ENCODE measurements at regions not wholly inside any gene's neighbourhood (a gene's known extent, or its start where the extent isn't known, plus 50 kb on each side); places are given as distances from the start of the nearest gene placed in this dataset.

GRCh38 chr1:29833581-29833980, 597.3 kb downstream of the PTPRU start:
- no peaks in the 10 kb centered on the region for H3K4me1 ChIP-seq
- H3K27me3 ChIP-seq = no peaks in the 10 kb centered on the region
- no peak overlapping the region for H3K27ac ChIP-seq
- TF ChIP-seq POLR2A (IDR thresholded peaks at IDR 0.05) = no peak
- TF ChIP-seq, protein P1, sequence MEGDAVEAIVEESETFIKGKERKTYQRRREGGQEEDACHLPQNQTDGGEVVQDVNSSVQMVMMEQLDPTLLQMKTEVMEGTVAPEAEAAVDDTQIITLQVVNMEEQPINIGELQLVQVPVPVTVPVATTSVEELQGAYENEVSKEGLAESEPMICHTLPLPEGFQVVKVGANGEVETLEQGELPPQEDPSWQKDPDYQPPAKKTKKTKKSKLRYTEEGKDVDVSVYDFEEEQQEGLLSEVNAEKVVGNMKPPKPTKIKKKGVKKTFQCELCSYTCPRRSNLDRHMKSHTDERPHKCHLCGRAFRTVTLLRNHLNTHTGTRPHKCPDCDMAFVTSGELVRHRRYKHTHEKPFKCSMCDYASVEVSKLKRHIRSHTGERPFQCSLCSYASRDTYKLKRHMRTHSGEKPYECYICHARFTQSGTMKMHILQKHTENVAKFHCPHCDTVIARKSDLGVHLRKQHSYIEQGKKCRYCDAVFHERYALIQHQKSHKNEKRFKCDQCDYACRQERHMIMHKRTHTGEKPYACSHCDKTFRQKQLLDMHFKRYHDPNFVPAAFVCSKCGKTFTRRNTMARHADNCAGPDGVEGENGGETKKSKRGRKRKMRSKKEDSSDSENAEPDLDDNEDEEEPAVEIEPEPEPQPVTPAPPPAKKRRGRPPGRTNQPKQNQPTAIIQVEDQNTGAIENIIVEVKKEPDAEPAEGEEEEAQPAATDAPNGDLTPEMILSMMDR (IDR thresholded peaks at IDR 0.05) = no peak
- no peaks in the 10 kb centered on the region for H3K9me3 ChIP-seq
- no peaks in the 10 kb centered on the region for H3K36me3 ChIP-seq
- no peak for DNase-seq
- 81 to 90% methylated on average over 5 to 6 of the region's 6 CpGs for WGBS, 2 donors
- intact Hi-C loops (cut with DNase I) = no loop called here
- no peak overlapping the region for H3K4me3 ChIP-seq (replicated peaks in 1 of 3)

- intact Hi-C loops (cut with DNase I) = no loop called here
- no peaks in the 10 kb centered on the region for H3K36me3 ChIP-seq
- WGBS, 2 donors = 90 to 91% methylated on average over 5 of the region's 5 CpGs
- TF ChIP-seq POLR2A (IDR thresholded peaks at IDR 0.05) = no peak
- TF ChIP-seq, protein P1 (IDR thresholded peaks at IDR 0.05) = no peak
- no peak for DNase-seq
- no peaks in the 10 kb centered on the region for H3K4me1 ChIP-seq
- H3K9me3 ChIP-seq = no peaks in the 10 kb centered on the region
- no peak overlapping the region for H3K4me3 ChIP-seq (replicated peaks in 1 of 3)
- no peaks in the 10 kb centered on the region for H3K27me3 ChIP-seq
- H3K27ac ChIP-seq = no peak overlapping the region
Measured at GRCh38 chr1:29832936-29833335, 596.6 kb downstream of the PTPRU start.

DNA sequence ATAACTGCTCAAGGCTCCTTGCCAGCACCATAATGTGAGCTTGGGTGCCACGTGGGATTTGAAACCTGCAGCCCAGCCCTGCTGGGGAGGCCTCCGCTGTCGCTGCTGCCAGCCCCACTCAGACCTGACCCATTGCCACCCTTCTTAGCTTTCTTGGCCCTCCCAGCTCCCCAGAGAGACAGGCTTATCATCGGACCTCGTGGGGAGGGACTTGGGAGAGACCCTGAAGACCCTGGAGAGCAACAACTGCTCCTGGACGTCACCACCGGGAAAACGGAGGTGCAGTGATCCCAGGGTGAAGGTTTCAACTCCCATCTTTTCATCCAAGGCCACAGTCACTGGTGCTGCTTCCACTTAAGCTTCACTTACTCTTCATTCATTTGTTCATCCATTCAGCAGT, 596.1 kb downstream of the PTPRU start:
- Histone ChIP-seq H3K4me3 (replicated peaks in 1 of 3) (no peak overlapping the region), H3K9me3 (no peaks in the 10 kb centered on the region), H3K27ac (no peak overlapping the region), H3K4me1 (no peaks in the 10 kb centered on the region), H3K36me3 (no peaks in the 10 kb centered on the region), H3K27me3 (no peaks in the 10 kb centered on the region)
- no peak for DNase-seq
- intact Hi-C loops (cut with DNase I) = no loop called here
- WGBS, 2 donors = 76 to 83% methylated on average over 8 of the region's 8 CpGs
- TF ChIP-seq POLR2A (IDR thresholded peaks at IDR 0.05) = no peak
- TF ChIP-seq, protein P1 (IDR thresholded peaks at IDR 0.05) = no peak

GRCh38 chr1:29831500-29832117, 595.3 kb downstream of the PTPRU start:
- H3K27me3 ChIP-seq = no peaks in the 10 kb centered on the region
- TF ChIP-seq POLR2A (IDR thresholded peaks at IDR 0.05) = no peak
- TF ChIP-seq, protein P1 (IDR thresholded peaks at IDR 0.05) = no peak

GRCh38 chr1:29830916-29831315, 594.6 kb downstream of the PTPRU start:
- WGBS, 2 donors = 64 to 68% methylated on average over 7 of the region's 7 CpGs
- Histone ChIP-seq H3K4me1 (no peaks in the 10 kb centered on the region), H3K27ac (no peak overlapping the region), H3K9me3 (no peaks in the 10 kb centered on the region), H3K4me3 (replicated peaks in 1 of 3) (no peak overlapping the region), H3K36me3 (no peaks in the 10 kb centered on the region), H3K27me3 (no peaks in the 10 kb centered on the region)
- intact Hi-C loops (cut with DNase I) = no loop called here
- no peak for DNase-seq
- TF ChIP-seq, protein P1 (IDR thresholded peaks at IDR 0.05) = no peak
- TF ChIP-seq POLR2A (IDR thresholded peaks at IDR 0.05) = no peak

More at GRCh38 chr1:29831500-29832117, 595.3 kb downstream of the PTPRU start:
- H3K36me3 ChIP-seq = no peaks in the 10 kb centered on the region
- H3K9me3 ChIP-seq = no peaks in the 10 kb centered on the region
- WGBS, 2 donors = 81 to 82% methylated on average over 7 of the region's 7 CpGs
- DNase-seq = no peak
- no peak overlapping the region for H3K4me3 ChIP-seq (replicated peaks in 1 of 3)
- no peaks in the 10 kb centered on the region for H3K4me1 ChIP-seq
- intact Hi-C loops (cut with DNase I) = no loop called here
- H3K27ac ChIP-seq = no peak overlapping the region

Measured in thyroid gland (tissue), 4 donors.